Thyroid gland (tissue), 4 donors: ENCODE measurements at regions not wholly inside any gene's neighbourhood (a gene's known extent, or its start where the extent isn't known, plus 50 kb on each side); places are given as distances from the start of the nearest gene placed in this dataset.

Experiments
- CTCF ChIP-seq, 6 experiments: fragments of 200-600 bp in 3 of 6; fragments of 450-650 bp in 3 of 6; sonication (generic) in 3 of 6; IDR thresholded peaks; one replicate each; pipeline ENCODE4 v1.5.1; 2016 to 2019; ENCODE audit warnings: antibody characterized with exemption in 6 of 6, mild to moderate bottlenecking in 2 of 6, inconsistent platforms in 1 of 6, moderate library complexity in 1 of 6
- POLR2A ChIP-seq, 2 donors: fragments of 450-650 bp; IDR thresholded peaks; one replicate each; pipeline ENCODE4 v1.6.1; 2017; ENCODE audit warnings: antibody characterized with exemption in 2 of 2, mild to moderate bottlenecking in 2 of 2, moderate library complexity in 1 of 2

- TF ChIP-seq CTCF (IDR thresholded peaks at IDR 0.05), result no peak
- TF ChIP-seq POLR2A (IDR thresholded peaks at IDR 0.05), result no peak
Measured at GRCh38 chr17:55642741-55643140, 79.9 kb downstream of the TMEM100 start.
